Erythroblast (primary cell): ENCODE measurements at regions not wholly inside any gene's neighbourhood (a gene's known extent, or its start where the extent isn't known, plus 50 kb on each side); places are given as distances from the start of the nearest gene placed in this dataset.

Experiments used
- GATA1 ChIP-seq: IDR thresholded peaks from 2 replicates; pipeline ENCODE4 v1.6.1; 2011; ENCODE audit warnings: low read depth, mild to moderate bottlenecking, control low read depth, low read length, moderate library complexity
- POLR2A ChIP-seq: IDR thresholded peaks from 2 replicates; pipeline ENCODE4 v1.6.1; 2011; ENCODE audit warnings: mild to moderate bottlenecking, low read length

GRCh38 chr10:33556103-33556502 is 221.6 kb upstream of the NRP1 start:
- no peak for TF ChIP-seq POLR2A
- TF ChIP-seq GATA1: no peak
